ENCODE measurements at regions not wholly inside any gene's neighbourhood (a gene's known extent, or its start where the extent isn't known, plus 50 kb on each side); places are given as distances from the start of the nearest gene placed in this dataset.

DNA sequence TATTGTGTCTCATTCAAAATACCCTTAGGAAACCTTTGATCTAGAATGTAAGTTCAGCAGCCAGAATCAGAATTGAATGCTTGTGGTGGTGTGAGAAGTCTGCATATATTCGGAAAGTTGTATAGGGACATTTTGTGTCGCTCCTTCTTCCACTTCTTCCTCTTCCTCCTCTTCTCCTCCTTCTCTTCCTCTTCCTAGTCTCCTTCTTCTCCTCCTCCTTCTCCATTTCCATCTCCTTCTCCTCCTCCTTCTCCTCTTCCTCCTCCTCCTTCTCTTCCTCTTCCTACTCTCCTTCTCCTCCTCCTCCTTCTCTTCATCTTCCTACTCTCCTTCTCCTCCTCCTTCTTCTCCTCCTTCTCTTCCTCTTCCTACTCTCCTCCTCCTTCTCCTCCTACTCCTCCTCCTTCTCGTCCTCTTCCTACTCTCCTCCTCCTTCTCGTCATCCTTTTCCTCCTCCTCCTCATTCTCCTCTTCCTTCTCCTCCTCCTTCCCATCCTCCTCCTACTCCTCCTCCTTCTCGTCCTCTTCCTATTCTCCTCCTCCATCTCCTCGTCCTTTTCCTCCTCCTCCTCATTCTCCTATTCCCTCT is 749.3 kb upstream of the GOLIM4 start:
- DNase-seq, result no peak

- DNase-seq, result no peak
Measured at GRCh38 chr3:168844472-168844871, 748.7 kb upstream of the GOLIM4 start.

DNA sequence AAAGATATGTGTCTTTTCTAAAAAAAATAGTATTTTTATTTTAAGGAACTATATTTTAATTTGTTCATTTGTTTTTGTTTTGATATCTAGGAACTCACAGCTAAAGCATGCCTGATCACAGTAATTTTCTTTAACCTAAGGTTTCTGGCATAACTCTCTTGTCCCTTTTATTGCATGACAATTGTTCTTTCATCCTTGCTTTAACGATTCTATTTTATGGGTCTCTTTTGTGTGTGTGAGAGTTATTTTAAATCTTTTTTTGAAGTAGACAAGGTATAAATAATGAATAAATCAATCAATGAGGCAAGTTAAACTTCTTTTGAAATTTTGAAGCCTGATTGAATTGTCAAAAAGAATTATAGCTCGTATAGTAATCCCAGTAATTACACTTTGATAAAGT is 747.8 kb upstream of the GOLIM4 start:
- DNase-seq, result no peak

DNA sequence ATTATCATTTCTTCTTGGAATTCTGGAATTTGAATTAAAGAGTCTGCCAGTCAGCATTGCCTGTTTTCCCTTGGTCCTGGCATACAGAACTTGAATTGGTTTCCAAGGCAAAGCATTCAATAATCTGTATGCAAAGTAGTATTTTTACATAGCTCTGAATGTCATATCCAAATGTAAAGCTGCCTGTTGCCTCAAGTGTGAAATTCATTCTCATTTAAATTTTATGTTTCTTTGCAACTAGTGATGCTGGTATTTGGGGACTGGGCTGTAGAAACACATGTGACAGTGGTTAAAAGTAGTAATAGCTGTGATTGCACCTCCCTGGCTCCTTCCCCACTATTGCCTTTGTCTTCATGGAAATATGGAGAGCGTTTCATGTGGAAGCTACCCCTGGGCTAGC is 743.9 kb upstream of the GOLIM4 start:
- DNase-seq, result no peak

GRCh38 chr3:168834558-168834957 is 738.8 kb upstream of the GOLIM4 start:
- DNase-seq, result no peak

- no peak for DNase-seq
Measured at GRCh38 chr3:168828943-168829342, 733.2 kb upstream of the GOLIM4 start.

DNA sequence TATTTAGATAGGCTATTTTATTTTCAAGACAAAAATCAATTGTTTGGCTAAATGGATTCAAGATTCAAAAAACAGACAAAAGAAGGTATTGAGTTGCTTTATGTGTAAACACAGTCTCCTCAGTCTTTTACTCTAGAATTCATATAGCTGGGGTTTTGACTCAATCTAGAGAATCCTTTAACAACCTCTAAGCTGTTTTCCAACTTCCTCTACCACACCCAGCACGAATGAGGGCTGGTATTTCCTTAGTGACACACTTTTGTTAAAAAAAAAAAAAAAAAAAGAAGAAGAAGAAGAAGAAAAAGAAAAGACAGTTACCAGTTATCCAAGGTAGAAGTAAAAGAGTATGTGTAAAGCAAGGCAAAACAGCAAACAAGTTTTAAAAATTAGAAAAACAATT is 732.8 kb upstream of the GOLIM4 start:
- DNase-seq, result no peak

- no peak for DNase-seq
Measured at GRCh38 chr3:168828014-168828413, 732.3 kb upstream of the GOLIM4 start.

GRCh38 chr3:168824107-168824506 is 728.4 kb upstream of the GOLIM4 start:
- DNase-seq, result no peak

GRCh38 chr3:168823466-168823865 is 727.7 kb upstream of the GOLIM4 start:
- no peak for DNase-seq

DNA sequence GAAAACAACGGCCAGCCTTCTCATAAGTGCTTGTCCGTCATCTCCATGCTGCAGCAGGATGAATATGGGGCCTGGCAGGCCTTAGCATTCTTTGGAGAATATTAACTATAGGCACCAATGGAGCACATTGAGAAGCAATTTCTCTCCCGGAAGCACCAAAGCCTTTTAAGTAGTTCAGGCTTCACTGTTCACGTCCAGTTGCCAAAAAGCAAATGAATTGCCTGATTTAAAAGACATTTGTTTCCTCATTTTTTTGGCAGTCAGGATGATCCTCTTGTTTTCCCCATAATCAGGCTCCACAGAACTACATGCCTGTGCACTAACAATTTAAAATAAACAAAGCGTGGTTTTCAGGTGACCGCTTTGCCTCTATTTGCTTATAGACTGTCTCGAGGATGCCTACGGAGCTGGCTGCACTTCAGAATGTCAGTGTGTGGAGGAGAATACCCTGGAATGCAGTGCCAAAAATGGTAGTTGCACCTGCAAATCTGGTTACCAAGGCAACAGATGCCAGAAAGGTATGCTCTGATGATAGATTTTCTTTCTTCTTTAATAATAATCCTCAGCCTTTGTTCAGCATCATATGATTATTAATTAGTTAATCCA is 725.2 kb upstream of the GOLIM4 start:
- DNase-seq, result no peak

DNA sequence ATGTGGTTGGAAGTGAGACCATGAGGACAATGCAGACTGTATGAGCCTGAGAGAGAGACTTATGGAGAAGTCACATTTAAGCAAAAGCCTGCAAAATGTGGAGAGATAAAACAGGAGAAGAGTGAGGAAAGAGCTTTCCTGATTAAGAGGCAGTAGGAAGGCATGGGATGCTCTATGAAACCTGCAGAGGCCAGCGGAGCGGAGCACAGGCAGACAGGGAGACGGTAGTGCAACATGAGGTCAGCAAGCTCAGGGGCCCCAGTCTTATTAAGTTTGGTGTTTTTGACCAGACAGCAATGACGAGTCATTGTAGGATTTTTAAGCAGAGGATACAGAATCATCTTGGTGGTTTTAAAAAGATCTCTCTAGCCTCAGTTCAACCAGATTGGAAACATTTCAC is 721.5 kb upstream of the GOLIM4 start:
- no peak for DNase-seq

DNA sequence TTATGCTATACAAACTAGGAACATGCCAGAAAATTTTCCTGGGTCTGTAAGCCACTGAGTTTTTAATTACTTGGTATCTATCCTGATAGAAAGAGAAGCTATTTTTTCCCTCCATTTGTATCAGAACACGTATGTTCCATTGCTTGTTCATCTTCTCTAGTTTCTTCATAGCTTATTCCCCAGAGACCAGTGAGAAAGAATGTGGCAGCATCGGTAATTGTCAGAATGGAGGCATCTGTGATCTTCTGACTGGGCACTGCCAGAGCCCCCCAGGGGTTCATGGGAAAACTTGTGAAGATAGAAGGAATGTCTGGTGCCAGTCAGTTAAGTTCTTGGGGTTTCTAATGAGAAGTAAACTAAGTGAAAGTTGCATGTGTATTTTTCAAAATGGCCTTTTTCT is 720.2 kb upstream of the GOLIM4 start:
- no peak for DNase-seq

DNA sequence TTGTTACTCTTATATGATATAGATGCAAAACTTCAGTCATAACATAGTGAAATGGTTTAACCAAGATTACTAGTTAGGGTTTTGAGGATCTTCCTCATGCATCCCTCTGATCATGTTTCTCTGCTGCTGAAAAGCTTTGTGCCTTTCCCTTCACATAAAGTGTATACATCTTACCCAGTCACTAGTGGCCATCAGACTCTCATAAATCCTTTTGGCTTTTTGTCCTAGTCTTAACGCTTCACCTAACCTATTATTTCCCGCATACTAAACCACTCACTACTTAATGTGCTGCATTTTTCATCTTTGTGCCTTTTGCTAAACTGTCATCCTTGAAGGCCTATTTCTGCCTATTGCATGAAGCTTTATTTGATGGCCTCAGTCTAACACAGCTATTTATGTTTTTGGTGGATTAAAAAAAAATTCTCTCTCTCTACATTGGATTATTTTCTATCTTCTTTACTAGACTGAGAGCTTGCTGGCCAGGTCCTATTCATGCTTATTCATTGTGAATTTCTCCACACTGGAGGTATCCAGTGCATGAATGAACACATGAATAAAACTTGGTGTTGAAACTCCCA is 717.6 kb upstream of the GOLIM4 start:
- DNase-seq, result no peak

GRCh38 chr3:168812234-168812633 is 716.5 kb upstream of the GOLIM4 start:
- no peak for DNase-seq

DNA sequence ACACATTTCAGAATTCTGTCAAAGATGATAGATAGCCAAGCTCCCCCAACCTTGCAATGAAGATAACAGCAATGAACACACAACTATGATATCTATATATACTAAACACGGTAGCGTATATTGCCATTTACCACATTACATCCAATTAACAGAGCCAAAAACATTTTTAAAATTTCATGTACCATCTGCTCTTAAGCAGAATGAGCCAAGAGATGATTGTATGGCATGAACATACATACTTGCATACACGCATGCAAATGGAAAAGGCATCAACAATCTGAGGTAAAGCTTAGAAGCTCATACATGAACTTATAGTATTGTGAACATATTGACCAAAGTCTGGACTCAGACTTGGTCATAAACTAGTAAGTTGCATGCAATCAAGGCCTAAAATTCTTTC is 712.9 kb upstream of the GOLIM4 start:
- DNase-seq, result no peak

DNA sequence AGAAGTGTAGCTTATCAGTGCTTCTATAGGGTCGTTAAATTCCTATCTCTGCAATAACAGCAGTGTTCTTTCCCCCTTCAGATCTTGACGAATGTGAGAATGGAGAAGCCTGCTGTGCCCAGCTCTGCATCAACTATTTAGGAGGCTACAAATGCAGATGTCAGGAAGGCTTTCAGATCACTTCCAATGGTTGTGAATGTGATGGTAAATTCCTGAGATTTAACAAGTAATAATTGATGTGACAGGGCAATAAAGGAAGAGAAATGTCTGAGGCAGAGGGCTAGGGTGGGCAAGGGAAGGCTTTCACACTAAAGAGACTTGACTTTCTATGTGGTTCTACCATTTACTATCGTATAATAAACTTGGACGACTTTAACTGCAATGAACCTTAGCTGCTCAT is 711.7 kb upstream of the GOLIM4 start:
- no peak for DNase-seq

GRCh38 chr3:168806871-168807270 is 711.1 kb upstream of the GOLIM4 start:
- DNase-seq, result no peak

- DNase-seq, result no peak
Measured at GRCh38 chr3:168803536-168803935, 707.8 kb upstream of the GOLIM4 start.

DNA sequence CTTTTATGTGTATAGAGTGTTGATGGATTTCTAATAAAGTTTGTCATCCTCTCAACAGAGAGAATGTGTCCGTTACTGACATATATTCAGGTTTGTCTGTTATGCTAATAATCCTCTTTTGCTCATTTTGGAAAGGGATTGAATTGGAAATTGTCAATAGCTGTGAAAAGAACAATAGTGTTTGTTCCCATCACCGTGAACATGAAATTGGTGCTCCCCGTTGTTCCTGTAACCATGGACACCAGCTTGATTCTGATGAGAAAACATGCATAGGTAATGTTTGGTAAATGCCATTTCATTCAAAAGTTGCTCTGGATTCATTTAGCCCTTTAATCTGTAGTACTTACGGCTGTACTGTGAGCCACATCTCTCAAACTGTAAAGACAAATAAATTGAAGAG is 707.0 kb upstream of the GOLIM4 start:
- DNase-seq, result no peak

DNA sequence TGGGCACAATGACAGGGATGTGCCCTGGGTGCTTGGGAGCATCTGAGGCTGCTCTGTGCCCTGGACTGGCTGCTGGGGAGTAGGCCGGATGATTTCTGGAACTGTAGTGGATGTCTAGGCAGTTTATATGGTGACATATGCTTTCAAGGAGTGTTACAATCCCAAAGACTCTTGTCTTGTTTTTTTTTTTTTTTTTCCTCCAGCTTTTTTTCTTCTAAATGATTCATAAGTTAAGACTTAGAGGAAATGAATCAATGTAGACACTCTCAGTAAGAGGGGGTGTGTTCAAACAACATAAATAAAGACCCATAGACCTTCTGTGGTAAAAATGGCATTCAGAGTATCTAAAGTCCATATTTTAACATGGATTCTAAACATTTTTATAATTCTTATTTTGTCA is 706.1 kb upstream of the GOLIM4 start:
- no peak for DNase-seq

DNA sequence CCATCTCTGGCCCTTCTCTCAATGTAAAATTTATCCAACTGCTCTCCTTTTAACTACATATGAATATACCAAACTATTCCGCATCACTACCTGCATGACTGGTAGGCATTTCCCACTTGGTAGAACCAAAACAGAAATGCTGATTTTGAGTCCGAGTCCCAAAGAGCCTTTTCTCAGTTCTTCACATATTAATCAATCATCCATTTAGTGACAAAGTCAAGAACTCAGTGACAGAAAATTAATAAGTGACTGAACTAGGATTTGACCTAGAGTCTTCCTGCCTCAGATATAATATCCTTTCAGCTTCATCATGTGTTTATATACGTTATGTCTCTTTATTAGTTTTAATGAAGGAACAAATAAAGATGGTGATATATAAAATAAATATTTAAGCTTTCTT is 700.6 kb upstream of the GOLIM4 start:
- no peak for DNase-seq

GRCh38 chr3:168794427-168794826 is 698.7 kb upstream of the GOLIM4 start:
- no peak for DNase-seq

DNA sequence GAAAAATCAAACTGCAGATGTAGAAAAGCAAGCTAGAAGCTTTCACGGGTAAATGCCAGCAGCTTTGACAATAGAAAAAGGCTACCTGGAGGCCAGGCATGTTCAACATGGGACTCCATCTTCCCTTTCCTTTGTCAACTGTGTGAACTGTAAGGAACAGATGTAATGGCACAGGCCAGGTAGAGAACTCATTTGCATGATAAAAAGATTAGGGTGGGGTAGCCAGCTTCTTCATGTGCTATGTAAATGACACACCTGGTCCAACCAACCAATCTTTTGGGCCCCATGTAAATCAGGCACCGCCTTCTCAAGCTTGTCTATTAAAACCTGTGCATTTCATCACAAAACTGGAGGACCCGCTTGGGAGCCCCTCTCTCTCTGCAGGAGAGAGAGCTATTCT is 686.5 kb upstream of the GOLIM4 start:
- DNase-seq, result no peak
